Hematopoietic multipotent progenitor cell treated with erythropoietin and hydrocortisone succinate and interleukin-3 and kit ligand, for 4 days (in vitro differentiated cells): ENCODE measurements at regions not wholly inside any gene's neighbourhood (a gene's known extent, or its start where the extent isn't known, plus 50 kb on each side); places are given as distances from the start of the nearest gene placed in this dataset.

Source experiments
- DNase-seq: peaks from one replicate; pipeline ENCODE4 v3.0.0-alpha.2; 2015

- no peak for DNase-seq
Observed at GRCh38 chr22:34943830-34944229, 122.1 kb upstream of the ISX start.

GRCh38 chr22:34946339-34946985, 119.5 kb upstream of the ISX start:
- DNase-seq, result no peak

DNA sequence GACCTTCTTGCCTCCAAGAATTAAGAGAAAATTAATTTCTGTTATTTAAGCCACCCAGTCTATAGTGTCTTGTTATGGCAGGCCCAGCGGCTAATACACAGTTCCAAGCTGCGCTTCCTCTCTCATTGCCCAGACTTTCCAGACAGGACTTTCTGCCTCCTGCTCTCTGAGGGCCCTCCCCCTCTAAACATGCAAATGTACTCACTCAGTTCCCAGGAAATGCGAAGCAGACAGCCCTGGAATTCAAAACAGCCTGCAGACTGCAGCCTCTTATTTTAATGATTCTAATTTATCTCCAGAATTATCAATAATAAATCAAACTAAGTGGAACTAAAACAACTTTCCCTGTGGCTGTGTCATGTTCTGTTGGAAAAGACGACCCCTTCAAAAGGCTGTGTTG, 115.5 kb upstream of the ISX start:
- DNase-seq, result no peak

- no peak for DNase-seq
Observed at GRCh38 chr22:34951212-34951611, 114.7 kb upstream of the ISX start.

GRCh38 chr22:34960005-34960404, 106.0 kb upstream of the ISX start:
- DNase-seq, result no peak

DNA sequence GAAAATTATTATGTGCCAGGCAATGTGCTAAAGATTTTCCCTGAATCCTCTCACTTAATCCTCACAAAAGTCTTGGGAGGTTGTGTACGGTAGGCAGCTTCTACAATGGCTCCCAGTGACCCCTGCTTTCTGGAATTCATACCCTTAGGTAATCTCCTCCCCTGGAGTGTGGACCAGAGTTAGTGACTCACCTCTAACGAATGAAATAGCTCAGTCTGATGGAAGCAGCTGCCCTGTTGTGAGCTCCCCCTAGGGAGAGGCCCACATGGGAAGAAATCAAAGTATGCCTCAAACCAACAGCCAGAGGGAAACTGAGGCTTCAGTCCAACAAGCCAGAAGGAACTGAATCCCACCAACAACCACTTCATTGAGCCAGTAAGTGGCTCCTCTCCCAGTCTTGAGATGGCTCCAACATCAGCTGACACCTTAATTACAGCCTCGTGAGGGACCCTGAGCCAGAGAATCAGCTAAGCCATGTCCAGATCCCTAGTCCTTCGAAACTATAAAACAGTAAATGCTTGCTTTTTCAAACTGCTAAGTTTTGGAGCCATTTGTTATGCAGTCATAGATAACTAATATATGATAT, 98.9 kb upstream of the ISX start:
- no peak for DNase-seq

DNA sequence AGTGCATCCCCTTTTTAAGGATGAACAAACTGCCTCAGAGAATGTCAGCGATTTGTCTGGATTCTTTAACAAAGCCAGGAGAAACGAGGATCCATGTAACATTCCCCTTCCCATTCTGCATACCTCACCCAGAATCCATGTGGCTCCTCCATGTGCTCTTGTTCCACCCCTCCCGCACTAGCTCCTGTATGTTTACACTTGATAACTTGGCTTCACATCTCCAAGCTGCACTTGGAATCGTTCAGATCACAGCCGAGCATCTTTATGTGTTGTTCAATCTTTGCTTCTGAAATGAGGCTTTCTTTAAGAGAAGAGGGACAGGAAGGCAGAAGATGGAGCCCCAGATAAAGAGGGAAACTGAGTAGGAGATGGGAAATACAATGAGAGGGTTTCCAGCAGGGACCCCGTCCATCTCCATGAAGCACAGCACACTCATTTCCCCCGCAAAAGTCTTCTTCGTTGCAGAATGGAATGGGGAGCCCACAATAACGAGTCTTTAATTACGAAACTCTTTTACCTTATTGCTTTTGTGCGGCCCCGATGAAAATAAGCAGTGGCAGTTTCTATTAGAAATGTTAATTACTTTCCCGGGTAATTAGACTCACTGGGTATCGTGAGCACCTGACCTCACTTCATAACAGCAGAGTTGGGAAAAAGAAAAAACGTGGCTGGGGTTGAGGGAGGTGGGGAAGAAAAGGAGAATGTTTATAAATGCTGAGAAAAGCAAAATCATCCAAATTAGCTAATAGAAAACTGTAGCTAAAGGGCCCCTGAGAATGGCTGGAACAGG, 96.8 kb upstream of the ISX start:
- DNase-seq, result no peak

- DNase-seq, result no peak
Observed at GRCh38 chr22:34971456-34971855, 94.5 kb upstream of the ISX start.

DNA sequence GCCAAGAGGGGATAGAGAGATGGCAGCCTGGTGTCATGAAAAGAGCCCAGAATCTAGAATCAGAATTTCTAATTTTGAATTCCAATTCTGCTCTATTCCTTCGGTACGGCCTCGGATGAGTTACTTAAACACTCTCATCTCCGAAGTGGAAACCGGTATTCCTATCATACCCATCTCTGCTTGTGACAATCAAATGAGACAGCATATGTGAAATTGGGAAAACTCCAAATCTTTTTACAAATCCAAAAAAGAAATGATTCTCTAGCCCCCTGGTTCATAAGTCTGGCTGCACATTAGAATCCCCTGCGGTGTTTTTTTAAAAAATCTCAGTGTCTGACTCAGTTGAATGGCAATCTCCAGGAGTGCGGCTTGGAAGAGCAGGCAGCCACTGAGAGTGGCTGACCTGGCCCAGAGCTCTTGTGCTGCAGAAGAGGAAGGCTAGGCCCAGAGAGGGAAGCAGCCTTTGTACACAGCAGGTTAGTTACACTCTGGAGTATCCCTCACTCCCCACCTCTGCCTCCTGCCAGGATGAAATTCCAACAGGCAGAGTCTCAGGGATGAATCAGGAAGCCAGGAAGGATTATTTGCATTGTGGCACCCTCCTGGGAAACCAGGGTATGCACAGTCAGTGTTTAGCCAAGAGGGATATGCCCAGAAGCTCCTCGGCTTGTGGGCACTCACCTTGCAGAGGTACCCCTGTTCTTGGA, 93.6 kb upstream of the ISX start:
- DNase-seq, result no peak

GRCh38 chr22:34973016-34973415, 92.9 kb upstream of the ISX start:
- DNase-seq, result no peak

DNA sequence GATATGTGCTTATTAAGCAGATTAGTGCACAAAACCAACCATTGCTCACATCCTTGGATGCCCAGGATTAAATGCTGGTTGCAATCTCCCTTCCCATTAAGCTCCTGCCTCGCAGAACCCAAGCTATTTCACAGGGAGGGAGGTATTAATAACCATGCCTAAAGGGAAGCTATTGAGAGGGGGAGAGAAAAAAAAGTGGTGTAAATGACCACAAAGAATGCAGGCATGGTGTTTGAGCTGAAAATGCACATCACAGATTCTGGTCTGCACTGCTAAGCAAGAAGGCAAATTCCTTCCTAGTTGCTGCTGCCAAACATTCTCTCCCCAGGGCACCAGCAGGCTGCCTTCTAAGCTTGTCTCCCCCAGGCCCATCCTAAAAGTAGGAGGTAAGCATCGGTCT, 92.0 kb upstream of the ISX start:
- DNase-seq, result no peak

DNA sequence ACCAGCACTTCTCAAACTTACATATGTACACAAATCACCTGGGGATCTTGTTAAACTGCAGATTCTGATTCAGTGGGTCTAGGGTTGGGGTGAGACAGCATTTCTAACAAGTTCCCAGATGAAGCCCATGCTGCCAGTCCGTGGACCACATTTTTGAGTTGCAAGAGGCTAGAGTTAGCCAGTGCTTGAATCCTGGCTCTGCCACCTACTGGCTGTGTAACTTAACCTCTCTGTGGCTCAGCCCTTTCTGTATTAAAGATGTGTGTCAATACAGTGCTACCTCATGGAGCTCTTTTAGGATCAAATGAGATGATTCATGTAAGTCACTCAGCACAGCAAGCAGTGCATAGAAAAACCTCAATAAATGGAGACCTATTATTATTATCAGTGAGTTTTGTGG, 90.2 kb upstream of the ISX start:
- DNase-seq, result peak; percentile 10

GRCh38 chr22:34976474-34976873, 89.5 kb upstream of the ISX start:
- no peak for DNase-seq

GRCh38 chr22:34976886-34977285, 89.1 kb upstream of the ISX start:
- DNase-seq, result no peak

DNA sequence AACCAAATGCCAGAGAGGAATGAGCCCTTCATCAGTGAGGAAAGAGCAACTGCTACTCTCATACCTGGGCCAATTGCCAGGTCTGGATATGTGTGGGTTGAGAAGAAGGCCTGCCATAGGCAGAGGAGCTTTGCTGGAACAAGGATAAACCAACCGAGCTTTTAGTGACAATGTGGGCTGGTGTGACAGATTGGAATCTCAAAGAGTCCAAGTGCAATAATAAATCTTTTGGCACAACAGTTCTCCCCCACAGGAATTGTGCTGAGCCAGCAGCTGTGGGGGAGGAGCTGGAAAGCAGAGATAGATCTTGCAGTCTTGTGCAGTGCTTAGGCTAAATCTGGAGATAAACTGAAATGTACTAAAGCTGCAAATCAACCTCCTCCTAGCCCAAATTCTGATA, 79.4 kb upstream of the ISX start:
- no peak for DNase-seq

DNA sequence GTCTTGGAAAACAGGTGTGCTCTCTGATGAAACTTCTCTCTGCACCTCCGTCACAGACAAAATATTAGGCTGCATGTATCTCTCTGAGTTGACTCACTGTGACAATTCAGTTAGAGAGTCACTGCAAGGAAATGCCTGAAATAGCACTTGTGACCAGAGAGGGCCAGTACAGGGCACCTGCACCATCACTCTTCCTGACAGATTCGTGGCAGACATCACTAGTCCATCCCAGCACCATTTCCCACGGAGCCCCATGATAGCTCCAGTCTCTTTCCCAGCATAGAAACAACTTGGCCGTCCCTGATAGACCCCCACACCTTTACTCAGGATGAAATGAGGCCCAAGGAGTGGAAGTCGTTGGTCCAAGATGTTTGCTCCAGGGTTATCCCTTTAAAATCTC, 73.3 kb upstream of the ISX start:
- no peak for DNase-seq

DNA sequence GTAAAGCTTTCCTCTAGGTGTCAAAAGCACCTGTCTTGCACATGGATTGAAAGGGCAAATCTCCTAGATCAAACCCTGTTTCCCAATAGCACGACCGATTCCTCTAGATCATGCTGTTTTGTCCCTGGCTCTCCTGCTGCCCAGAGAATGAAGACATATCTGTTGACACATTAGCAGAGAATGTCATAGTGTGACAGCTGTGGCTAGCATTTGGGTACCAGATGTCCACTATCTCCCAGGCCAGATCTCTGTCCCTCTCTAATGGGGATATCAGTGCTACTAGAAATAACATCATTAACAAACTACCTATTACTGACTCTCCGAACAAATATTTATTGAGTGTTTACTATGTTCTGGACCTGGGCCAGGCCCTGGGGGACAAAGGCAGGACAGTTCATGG, 72.4 kb upstream of the ISX start:
- DNase-seq, result no peak

- DNase-seq, result no peak
Observed at GRCh38 chr22:34997633-34998299, 68.2 kb upstream of the ISX start.

GRCh38 chr22:34998921-34999320, 67.0 kb upstream of the ISX start:
- DNase-seq, result no peak

GRCh38 chr22:35008213-35008612, 57.7 kb upstream of the ISX start:
- no peak for DNase-seq

DNA sequence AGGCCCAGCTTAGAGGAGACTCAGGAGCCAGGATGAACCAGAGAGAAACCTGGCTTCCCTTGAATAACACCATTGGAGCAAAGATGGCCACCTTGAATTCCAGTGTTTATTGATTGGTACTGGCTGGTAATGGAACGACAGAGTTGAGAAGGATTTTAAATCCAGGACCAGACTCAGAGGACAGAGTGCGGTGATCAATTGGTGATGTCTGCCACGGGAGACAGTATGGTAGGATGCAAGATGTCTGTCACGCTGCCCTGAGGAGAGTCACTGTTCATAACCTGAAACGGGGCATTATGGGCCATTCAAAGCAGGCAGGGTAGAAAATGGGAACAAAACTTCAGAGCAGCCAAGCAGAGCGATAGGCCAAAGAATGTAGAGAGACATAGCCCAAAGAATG, 55.4 kb upstream of the ISX start:
- DNase-seq, result no peak

DNA sequence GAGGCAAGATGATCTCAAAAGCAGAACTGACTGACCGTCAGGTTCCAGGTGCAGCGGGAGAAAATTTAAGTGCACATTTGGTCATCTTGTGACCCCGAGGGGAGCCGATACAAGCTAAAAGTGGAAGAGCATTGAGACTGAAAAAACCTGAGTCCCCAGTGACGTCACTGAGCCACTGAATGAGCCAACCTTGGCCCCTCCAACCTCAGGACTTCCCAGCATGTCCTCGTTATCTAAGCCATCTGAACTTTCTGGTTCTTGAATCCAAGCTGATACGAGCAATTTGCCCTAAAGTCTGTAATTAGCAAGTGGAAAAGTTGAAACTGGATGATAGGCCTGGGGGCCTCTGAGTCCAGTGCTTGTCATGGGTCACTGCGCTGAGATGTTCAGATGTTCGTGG, 51.1 kb upstream of the ISX start:
- no peak for DNase-seq
